ENCODE measurements at regions not wholly inside any gene's neighbourhood (a gene's known extent, or its start where the extent isn't known, plus 50 kb on each side); places are given as distances from the start of the nearest gene placed in this dataset.
"Not testable (repeated sequence)": the region's sequence is repeated elsewhere in the genome, so short reads cannot be mapped to it uniquely, and the experiment has no call there.

DNA sequence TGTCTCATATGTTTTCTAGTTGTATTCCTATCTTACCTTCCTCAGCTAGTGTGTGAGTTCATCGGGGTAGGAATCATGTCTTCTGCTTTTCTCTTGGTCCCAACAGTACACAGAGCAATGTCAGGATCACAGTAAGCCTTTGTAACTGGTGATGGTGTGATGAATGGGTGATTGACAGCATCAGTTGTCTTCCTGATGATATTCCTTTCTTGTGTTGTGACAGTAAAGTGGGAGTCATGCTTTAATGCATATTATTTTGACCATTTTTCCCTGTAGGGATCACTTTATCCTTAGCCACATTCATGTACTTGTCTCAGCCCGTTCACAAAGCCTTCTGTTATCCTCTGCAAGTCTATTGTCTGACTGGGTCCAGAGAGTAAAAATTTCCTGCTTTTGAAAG, 501.7 kb downstream of the UTRN start:
- POLR2A ChIA-PET, result no interaction called here
- intact Hi-C loops (cut with micrococcal nuclease), result no loop called here
- DNase-seq, result no peak
- Mint-ChIP-seq H3K9me3 (no peaks in the 10 kb centered on the region), H3K27ac (no peak overlapping the region), H3K4me1 (ENCODE audit: low read depth) (peaks cover 3% of the 10 kb centered on the region), H3K36me3 (peaks cover 18% of the 10 kb centered on the region), H3K4me3 (no peak overlapping the region), H3K27me3 (no peaks in the 10 kb centered on the region)
- CTCF ChIA-PET, result no interaction called here

DNA sequence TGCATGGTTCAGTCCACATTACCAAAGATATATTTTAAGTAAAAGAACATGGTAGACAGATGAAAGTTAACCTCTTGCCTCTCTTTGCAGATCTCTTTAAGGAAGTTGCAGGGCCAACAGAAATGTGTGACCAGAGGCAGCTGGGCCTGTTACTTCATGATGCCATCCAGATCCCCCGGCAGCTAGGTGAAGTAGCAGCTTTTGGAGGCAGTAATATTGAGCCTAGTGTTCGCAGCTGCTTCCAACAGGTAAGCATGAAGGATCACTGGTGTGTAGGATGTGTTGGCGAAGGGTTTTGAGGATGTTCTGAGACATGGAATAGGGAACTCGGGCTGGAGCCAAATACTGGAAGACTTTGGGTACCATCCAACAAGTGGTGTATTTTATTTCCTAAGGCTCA, 508.6 kb downstream of the UTRN start:
- no peak for DNase-seq
- peaks cover 43% of the 10 kb centered on the region for H3K36me3 Mint-ChIP-seq
- H3K4me3 Mint-ChIP-seq, result no peak overlapping the region
- CTCF ChIA-PET, result no interaction called here
- POLR2A ChIA-PET, result no interaction called here
- peaks cover 14% of the 10 kb centered on the region for H3K9me3 Mint-ChIP-seq
- intact Hi-C loops (cut with micrococcal nuclease), result no loop called here
- no peaks in the 10 kb centered on the region for H3K4me1 Mint-ChIP-seq (ENCODE audit: low read depth)
- no peak overlapping the region for H3K27ac Mint-ChIP-seq
- no peaks in the 10 kb centered on the region for H3K27me3 Mint-ChIP-seq

DNA sequence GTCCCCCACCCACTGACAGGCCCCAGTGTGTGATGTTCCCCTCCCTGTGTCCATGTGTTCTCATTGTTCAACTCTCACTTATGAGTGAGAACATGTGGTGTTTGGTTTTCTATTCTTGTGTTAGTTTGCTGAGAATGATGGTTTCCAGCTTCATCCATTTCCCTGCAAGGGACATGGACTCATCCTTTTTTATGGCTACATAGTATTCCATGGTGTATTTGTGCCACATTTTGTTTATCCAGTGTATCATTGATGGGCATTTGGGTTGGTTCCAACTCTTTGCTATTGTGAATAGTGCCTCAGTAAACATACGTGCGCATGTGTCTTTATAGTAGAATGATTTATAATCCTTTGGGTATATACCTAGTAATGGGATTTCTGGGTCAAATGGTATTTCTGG, 509.9 kb downstream of the UTRN start:
- H3K9me3 Mint-ChIP-seq, result peaks cover 14% of the 10 kb centered on the region
- H3K27me3 Mint-ChIP-seq; intact Hi-C loops (cut with micrococcal nuclease); POLR2A ChIA-PET; H3K4me1 Mint-ChIP-seq (ENCODE audit: low read depth); H3K27ac Mint-ChIP-seq; H3K4me3 Mint-ChIP-seq; DNase-seq; CTCF ChIA-PET: not testable (repeated sequence)
- H3K36me3 Mint-ChIP-seq, result peaks cover 43% of the 10 kb centered on the region

DNA sequence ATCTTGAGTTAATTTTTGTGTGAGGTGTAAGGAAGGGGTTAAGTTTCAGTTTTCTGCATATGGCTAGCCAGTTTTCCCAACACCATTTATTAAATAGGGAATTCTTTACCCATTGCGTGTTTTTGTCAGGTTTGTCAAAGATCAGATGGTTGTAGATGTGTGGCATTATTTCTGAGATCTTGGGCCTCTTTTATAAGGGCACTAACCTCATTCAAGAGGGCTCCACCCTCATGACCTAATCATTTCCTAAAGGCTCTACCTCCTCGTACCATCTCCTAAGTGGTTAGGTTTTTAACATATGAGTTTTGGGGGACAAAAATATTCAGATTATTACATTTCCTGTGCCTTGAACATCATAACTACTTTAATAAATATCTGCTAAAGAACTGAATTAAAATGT, 510.9 kb downstream of the UTRN start:
- Mint-ChIP-seq H3K9me3 (peaks cover 14% of the 10 kb centered on the region), H3K36me3 (peaks cover 39% of the 10 kb centered on the region)
- POLR2A ChIA-PET, result no interaction called here

DNA sequence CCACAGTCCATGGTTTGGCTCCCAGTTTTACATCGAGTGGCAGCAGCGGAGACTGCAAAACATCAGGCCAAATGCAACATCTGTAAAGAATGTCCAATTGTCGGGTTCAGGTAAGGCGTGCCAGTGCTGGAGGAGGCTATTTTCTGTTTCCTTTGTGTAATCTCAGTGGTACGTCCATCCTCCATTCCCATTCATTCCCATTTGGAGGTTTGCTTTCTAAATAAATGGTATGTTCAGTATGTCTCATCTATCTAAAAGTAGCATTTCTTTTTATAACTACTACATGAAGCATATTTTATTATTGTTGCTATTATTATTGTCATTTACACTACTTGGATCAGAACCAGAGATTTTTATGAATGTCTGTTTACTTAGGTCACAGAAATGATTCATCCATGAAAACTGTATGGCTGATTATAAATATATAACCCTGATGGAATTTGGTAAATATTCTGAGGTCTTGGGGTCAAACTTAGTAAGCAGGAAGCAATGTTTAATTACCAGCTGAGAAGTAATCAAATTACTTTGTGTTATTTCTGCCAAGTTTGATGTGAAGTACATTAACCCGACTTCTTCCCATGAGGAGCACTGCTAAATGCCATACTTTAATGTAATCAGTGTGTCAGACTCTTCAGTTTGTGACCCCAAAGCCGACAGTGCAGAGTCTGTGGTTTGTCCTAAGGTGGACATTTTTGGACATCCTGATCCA, 512.9 kb downstream of the UTRN start:
- Mint-ChIP-seq H3K4me1 (ENCODE audit: low read depth) (no peaks in the 10 kb centered on the region), H3K27me3 (no peaks in the 10 kb centered on the region), H3K4me3 (no peak overlapping the region), H3K27ac (no peak overlapping the region), H3K9me3 (peaks cover 14% of the 10 kb centered on the region), H3K36me3 (peaks cover 34% of the 10 kb centered on the region)
- ChIA-PET CTCF (no interaction called here), POLR2A (no interaction called here)
- no peak for DNase-seq
- intact Hi-C loops (cut with micrococcal nuclease), result no loop called here

More for the DNA sequence above, 510.9 kb downstream of the UTRN start:
- no peak overlapping the region for H3K4me3 Mint-ChIP-seq
- no peaks in the 10 kb centered on the region for H3K27me3 Mint-ChIP-seq
- H3K4me1 Mint-ChIP-seq (ENCODE audit: low read depth), result no peaks in the 10 kb centered on the region
- intact Hi-C loops (cut with micrococcal nuclease), result no loop called here
- no peak overlapping the region for H3K27ac Mint-ChIP-seq
- CTCF ChIA-PET, result no interaction called here
- DNase-seq, result no peak

DNA sequence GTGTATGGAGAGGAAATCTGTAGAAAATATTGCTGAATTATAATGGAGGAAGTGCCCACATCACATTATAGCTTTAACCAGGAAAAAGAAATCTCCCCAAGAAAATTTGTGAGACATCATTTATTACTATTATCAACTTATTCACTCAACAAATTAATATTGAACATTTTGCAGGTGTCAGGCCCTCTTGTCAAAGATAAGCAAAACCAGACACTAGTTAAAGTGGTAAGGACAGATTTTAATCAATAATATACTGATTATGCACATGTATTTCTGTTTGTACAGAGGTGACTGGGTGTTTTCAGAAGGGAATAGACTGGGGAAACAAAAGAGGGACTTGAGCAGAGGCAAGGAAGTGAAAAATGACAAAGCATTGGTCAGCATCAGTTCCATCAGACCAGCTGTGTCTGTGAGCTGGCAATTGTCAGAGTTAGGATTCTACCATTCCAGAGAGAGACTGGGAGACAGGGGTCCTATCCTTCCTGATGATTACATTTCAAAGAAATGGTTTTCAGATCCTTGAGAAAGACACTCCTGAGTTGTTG, 519.2 kb downstream of the UTRN start:
- CTCF ChIA-PET, result interaction anchor here (1.1 kb wide), 1 partner anchor 219 kb away, joined by 3 read pairs; no protein-coding TSS in a partner anchor
- Mint-ChIP-seq H3K36me3 (peaks cover 4% of the 10 kb centered on the region), H3K27ac (no peak overlapping the region)

DNA sequence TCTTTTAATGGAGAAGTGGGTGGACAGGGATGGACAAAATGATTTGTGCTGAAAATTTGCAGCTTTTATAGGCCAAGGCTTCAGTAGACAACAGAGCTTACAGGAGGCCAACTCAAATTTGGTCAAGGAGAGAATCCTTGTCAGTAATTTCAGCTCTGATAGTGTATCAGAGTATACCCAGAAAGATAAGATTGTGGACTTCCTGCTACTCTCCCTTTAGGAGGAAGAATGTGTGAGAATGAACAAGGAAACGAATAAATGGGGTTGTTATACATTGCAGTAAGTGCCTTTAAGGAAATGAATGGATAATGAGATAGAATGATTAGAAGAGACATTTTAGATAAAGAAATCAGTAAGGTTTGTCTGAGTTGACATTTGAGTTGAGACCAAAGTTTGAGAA, 519.9 kb downstream of the UTRN start:
- Mint-ChIP-seq H3K4me1 (ENCODE audit: low read depth) (no peaks in the 10 kb centered on the region), H3K27ac (no peak overlapping the region), H3K27me3 (no peaks in the 10 kb centered on the region), H3K4me3 (no peak overlapping the region), H3K9me3 (no peaks in the 10 kb centered on the region), H3K36me3 (peaks cover 7% of the 10 kb centered on the region)
- ChIA-PET POLR2A (no interaction called here), CTCF (interaction anchor here (1.1 kb wide), 1 partner anchor 219 kb away, joined by 3 read pairs; no protein-coding TSS in a partner anchor)
- DNase-seq, result no peak
- intact Hi-C loops (cut with micrococcal nuclease), result no loop called here

More for the DNA sequence above, 519.2 kb downstream of the UTRN start:
- DNase-seq, result no peak
- Mint-ChIP-seq H3K4me1 (ENCODE audit: low read depth) (no peaks in the 10 kb centered on the region), H3K27me3 (no peaks in the 10 kb centered on the region), H3K9me3 (no peaks in the 10 kb centered on the region), H3K4me3 (no peak overlapping the region)
- POLR2A ChIA-PET, result no interaction called here
- intact Hi-C loops (cut with micrococcal nuclease), result no loop called here

DNA sequence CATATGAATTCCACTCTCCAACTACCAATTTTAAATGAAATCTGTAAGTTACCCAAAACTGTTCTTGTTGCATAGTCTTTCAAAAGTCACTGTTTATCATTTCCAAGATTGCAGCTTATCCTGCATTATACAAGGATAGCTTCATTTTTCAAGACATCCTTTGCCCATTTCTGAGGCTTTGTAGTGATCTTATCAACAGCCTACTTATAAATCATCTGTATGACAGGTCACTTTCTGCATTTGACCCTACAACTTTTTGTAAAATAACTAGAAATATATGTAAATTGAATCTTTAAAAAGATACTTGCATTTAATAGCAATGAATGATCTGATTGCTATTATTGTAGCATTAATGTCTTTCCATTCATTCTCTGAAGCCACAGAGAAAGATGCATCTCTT, 521.1 kb downstream of the UTRN start:
- Mint-ChIP-seq H3K4me3 (no peak overlapping the region), H3K27ac (no peak overlapping the region), H3K36me3 (peaks cover 9% of the 10 kb centered on the region), H3K27me3 (no peaks in the 10 kb centered on the region), H3K4me1 (ENCODE audit: low read depth) (no peaks in the 10 kb centered on the region), H3K9me3 (no peaks in the 10 kb centered on the region)
- POLR2A ChIA-PET, result interaction anchor here (0.5 kb wide), 1 partner anchor 18 kb away, joined by 3 read pairs; no protein-coding TSS in a partner anchor
- CTCF ChIA-PET, result no interaction called here
- no peak for DNase-seq
- intact Hi-C loops (cut with micrococcal nuclease), result no loop called here

DNA sequence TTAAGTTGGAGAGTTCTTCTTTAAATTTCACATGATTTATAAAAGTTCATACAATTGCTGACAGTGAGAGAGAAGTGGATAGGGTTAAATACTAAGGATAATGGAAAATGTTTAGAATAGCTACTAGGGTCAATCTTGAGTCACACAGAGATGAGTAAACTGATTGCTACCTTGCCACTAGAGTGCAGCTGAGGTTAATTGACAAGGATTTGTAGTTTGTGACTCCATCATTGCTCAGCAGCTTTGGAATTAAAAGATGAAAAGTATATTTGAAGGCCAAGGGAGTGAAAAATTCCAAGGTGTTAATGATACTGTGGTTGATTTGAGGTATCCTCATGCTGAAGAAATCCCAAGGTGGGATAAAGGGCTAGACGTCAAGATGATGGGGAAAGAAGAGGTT, 524.0 kb downstream of the UTRN start:
- Mint-ChIP-seq H3K9me3 (no peaks in the 10 kb centered on the region), H3K4me3 (no peak overlapping the region), H3K27me3 (no peaks in the 10 kb centered on the region), H3K27ac (no peak overlapping the region), H3K36me3 (peaks cover 17% of the 10 kb centered on the region), H3K4me1 (ENCODE audit: low read depth) (peaks cover 2% of the 10 kb centered on the region)
- intact Hi-C loops (cut with micrococcal nuclease), result no loop called here
- DNase-seq, result no peak
- ChIA-PET POLR2A (no interaction called here), CTCF (no interaction called here)

DNA sequence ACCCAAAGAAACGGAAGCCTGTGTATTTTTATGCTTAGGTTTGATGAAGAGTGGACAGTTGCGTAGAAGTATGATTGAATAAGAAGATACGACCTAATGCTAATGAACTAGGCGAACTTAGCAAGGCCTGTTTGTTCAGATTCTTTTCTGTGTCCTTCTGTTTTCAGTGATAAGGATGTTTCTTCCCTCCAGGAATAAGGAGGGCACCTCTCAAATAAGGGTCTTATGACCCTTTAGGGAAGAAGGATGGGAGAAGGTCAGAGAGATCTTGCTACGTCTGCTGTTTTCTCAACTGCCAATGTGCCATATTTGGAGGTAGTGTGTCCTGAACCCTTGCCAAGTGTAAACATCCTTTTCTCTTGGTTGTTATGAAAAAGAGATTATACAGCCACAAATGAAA, 524.8 kb downstream of the UTRN start:
- no peak overlapping the region for H3K4me3 Mint-ChIP-seq
- ChIA-PET POLR2A (no interaction called here), CTCF (no interaction called here)
- DNase-seq, result no peak
- H3K4me1 Mint-ChIP-seq (ENCODE audit: low read depth), result peaks cover 2% of the 10 kb centered on the region
- no peaks in the 10 kb centered on the region for H3K27me3 Mint-ChIP-seq
- H3K27ac Mint-ChIP-seq, result no peak overlapping the region
- H3K36me3 Mint-ChIP-seq, result peaks cover 18% of the 10 kb centered on the region
- intact Hi-C loops (cut with micrococcal nuclease), result no loop called here
- H3K9me3 Mint-ChIP-seq, result no peaks in the 10 kb centered on the region

DNA sequence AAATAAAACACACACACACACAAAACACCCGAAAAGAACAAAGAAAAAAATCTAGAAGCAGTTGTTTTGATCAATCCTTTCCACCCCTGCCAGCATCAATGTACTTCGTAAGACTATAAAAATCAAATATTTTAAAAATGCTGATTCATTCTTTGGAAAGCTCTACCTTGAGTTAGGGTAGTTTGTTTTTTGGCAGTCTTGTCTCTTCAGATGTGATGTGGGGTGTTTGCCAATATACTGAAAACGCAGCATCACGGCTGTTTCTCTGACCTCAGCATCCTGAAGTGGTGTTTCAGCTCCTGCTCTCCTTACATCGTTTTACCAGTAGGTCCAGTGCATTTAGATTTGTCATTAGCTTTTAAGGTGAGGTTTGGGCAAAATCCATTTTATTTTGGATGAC, 526.0 kb downstream of the UTRN start:
- POLR2A ChIA-PET, result no interaction called here
- Mint-ChIP-seq H3K36me3 (peaks cover 24% of the 10 kb centered on the region), H3K4me1 (ENCODE audit: low read depth) (peaks cover 2% of the 10 kb centered on the region), H3K4me3 (no peak overlapping the region), H3K27me3 (no peaks in the 10 kb centered on the region), H3K27ac (no peak overlapping the region), H3K9me3 (no peaks in the 10 kb centered on the region)
- DNase-seq, result no peak
- intact Hi-C loops (cut with micrococcal nuclease), result no loop called here
- CTCF ChIA-PET, result interaction anchor here (0.6 to 0.7 kb wide), 2 partner anchors 22 to 331 kb away, joined by 3 read pairs; no protein-coding TSS in a partner anchor

DNA sequence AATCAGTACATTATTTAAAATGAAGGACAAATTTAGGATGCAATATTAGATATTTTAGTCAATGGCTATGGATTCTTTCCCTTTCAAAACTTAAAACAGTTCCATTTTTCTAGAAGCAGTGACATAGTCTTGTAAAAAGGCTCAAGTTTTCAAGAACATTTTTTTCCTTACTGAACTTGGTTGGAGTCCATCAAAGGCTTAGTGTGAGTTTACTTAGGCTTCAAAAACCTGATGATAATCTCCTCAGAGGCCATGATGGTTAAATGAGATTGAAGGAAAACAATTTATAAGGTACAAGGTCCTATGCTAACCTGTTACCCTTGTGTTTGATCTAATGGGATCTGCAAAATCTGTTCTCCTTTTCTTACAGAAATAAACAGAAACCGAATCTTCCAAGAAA, 531.8 kb downstream of the UTRN start:
- intact Hi-C loops (cut with micrococcal nuclease), result no loop called here
- Mint-ChIP-seq H3K9me3 (no peaks in the 10 kb centered on the region), H3K4me3 (no peak overlapping the region), H3K4me1 (ENCODE audit: low read depth) (peaks cover 5% of the 10 kb centered on the region), H3K36me3 (peaks cover 17% of the 10 kb centered on the region), H3K27ac (no peak overlapping the region), H3K27me3 (no peaks in the 10 kb centered on the region)
- ChIA-PET CTCF (no interaction called here), POLR2A (no interaction called here)
- DNase-seq, result no peak

DNA sequence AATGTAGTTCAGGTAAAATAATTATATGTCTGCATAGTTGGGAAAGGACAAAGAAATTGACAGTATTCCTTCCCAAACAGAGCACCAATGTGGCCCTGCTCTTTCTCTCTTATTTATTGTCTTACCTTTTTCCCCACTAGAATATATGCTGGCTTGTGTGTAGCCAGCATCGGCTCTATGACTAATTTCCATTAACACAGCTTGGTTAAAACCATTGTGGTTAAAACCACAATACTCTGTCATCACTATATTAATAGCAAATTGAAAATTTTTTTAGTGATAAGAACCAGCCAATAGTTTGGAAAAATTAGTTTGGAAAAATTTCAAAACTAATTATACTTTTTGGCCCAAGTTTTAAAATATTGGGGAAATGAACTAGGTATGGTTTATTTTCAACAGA, 535.1 kb downstream of the UTRN start:
- no peak overlapping the region for H3K27ac Mint-ChIP-seq
- ChIA-PET CTCF (no interaction called here), POLR2A (no interaction called here)
- H3K4me1 Mint-ChIP-seq (ENCODE audit: low read depth), result peaks cover 4% of the 10 kb centered on the region
- no peak for DNase-seq
- H3K27me3 Mint-ChIP-seq, result no peaks in the 10 kb centered on the region
- H3K36me3 Mint-ChIP-seq, result peaks cover 5% of the 10 kb centered on the region
- no peaks in the 10 kb centered on the region for H3K9me3 Mint-ChIP-seq
- H3K4me3 Mint-ChIP-seq, result no peak overlapping the region
- intact Hi-C loops (cut with micrococcal nuclease), result no loop called here

Data from activated CD4-positive, alpha-beta memory T cell treated with anti-CD3 and anti-CD28 coated beads for 36 hours (primary cell).